ENCODE measurements at regions not wholly inside any gene's neighbourhood (a gene's known extent, or its start where the extent isn't known, plus 50 kb on each side); places are given as distances from the start of the nearest gene placed in this dataset.
A peak's percentile ranks its signal among the peaks of the same experiment; 100 is the strongest.

GRCh38 chr10:29694121-29694520 lies 59.4 kb upstream of the SVIL start:
- no peak for TF ChIP-seq CTCF (IDR thresholded peaks at IDR 0.05; ENCODE audit: insufficient read depth, low read length)
- DNase-seq (ENCODE audit: low read depth) = no peak
- no peak overlapping the region for H3K4me3 ChIP-seq (ENCODE audit: low read depth, low read length)

- no peak for TF ChIP-seq CTCF (IDR thresholded peaks at IDR 0.05; ENCODE audit: insufficient read depth, low read length)
Measured at GRCh38 chr10:29692121-29692539, 57.4 kb upstream of the SVIL start.

GRCh38 chr10:29691564-29692072 lies 56.8 kb upstream of the SVIL start:
- no peak for TF ChIP-seq CTCF (IDR thresholded peaks at IDR 0.05; ENCODE audit: insufficient read depth, low read length)
- H3K4me3 ChIP-seq (ENCODE audit: low read depth, low read length) = peak overlapping the region; percentile 2
- peak; percentile 92 for DNase-seq (ENCODE audit: low read depth)

More at GRCh38 chr10:29692121-29692539, 57.4 kb upstream of the SVIL start:
- no peak for DNase-seq (ENCODE audit: low read depth)
- H3K4me3 ChIP-seq (ENCODE audit: low read depth, low read length) = peak overlapping the region; percentile 2

GRCh38 chr10:29689001-29689400 lies 54.2 kb upstream of the SVIL start:
- DNase-seq (ENCODE audit: low read depth) = peak; percentile 79
- no peak for TF ChIP-seq CTCF (IDR thresholded peaks at IDR 0.05; ENCODE audit: insufficient read depth, low read length)

GRCh38 chr10:29688230-29688661 lies 53.5 kb upstream of the SVIL start:
- no peak overlapping the region for H3K4me3 ChIP-seq (ENCODE audit: low read depth, low read length)
- DNase-seq (ENCODE audit: low read depth) = peak; percentile 23
- no peak for TF ChIP-seq CTCF (IDR thresholded peaks at IDR 0.05; ENCODE audit: insufficient read depth, low read length)

More at GRCh38 chr10:29689001-29689400, 54.2 kb upstream of the SVIL start:
- no peak overlapping the region for H3K4me3 ChIP-seq (ENCODE audit: low read depth, low read length)

GRCh38 chr10:29687421-29688164 lies 52.8 kb upstream of the SVIL start:
- no peak for TF ChIP-seq CTCF (IDR thresholded peaks at IDR 0.05; ENCODE audit: insufficient read depth, low read length)
- peak; percentile 50 for DNase-seq (ENCODE audit: low read depth)

More at GRCh38 chr10:29687421-29688164, 52.8 kb upstream of the SVIL start:
- no peak overlapping the region for H3K4me3 ChIP-seq (ENCODE audit: low read depth, low read length)
